Fibroblast of lung (primary cell): ENCODE measurements at regions not wholly inside any gene's neighbourhood (a gene's known extent, or its start where the extent isn't known, plus 50 kb on each side); places are given as distances from the start of the nearest gene placed in this dataset.

Source experiments
- DNase-seq, 2 donors: peaks; one replicate each; pipeline versions ENCODE4 v3.0.0 to v3.0.0-alpha.2; 2010; ENCODE audit warnings: low read depth in 2 of 2
- H2AFZ ChIP-seq: 2 replicates; pipeline ENCODE4 v1.5.1; 2012; ENCODE audit warnings: low read length, control low read depth, inconsistent platforms
- H3K27ac ChIP-seq: 2 replicates; pipeline ENCODE4 v1.5.1; 2011; ENCODE audit warnings: low read length, control low read depth; ENCODE audit not compliant: insufficient read depth
- H3K27me3 ChIP-seq: 2 replicates; pipeline ENCODE4 v1.5.1; 2011; ENCODE audit warnings: mild to moderate bottlenecking, low read length; ENCODE audit not compliant: control insufficient read depth, insufficient read depth
- H3K36me3 ChIP-seq: 2 replicates; pipeline ENCODE4 v1.5.1; 2011; ENCODE audit warnings: low read length; ENCODE audit not compliant: control insufficient read depth, insufficient read depth
- H3K4me1 ChIP-seq: 2 replicates; pipeline ENCODE4 v1.5.1; 2011; ENCODE audit warnings: low read length; ENCODE audit not compliant: control insufficient read depth, insufficient read depth; ENCODE audit errors: extremely low read depth
- H3K4me2 ChIP-seq: 2 replicates; pipeline ENCODE4 v1.5.1; 2011; ENCODE audit warnings: low read length, control low read depth; ENCODE audit not compliant: insufficient read depth; ENCODE audit errors: extremely low read depth
- H3K4me3 ChIP-seq, 4 experiments: fragments of 200-600 bp in 1 of 4; sonication (generic) in 1 of 4; replicated peaks in 1 of 4; 2 replicates each; pipeline ENCODE4 v1.5.1; 2011 to 2016; ENCODE audit warnings: low read length in 4 of 4, low read depth in 3 of 4, mild to moderate bottlenecking in 3 of 4, control low read depth in 2 of 4, inconsistent platforms in 1 of 4, mixed read lengths in 1 of 4; ENCODE audit not compliant: insufficient read depth in 1 of 4; ENCODE audit errors: control extremely low read depth in 1 of 4
- H3K79me2 ChIP-seq: 2 replicates; pipeline ENCODE4 v1.5.1; 2012; ENCODE audit warnings: mild to moderate bottlenecking, low read length, inconsistent platforms; ENCODE audit not compliant: control insufficient read depth, insufficient read depth
- H3K9ac ChIP-seq: 2 replicates; pipeline ENCODE4 v1.5.1; 2011; ENCODE audit warnings: mild to moderate bottlenecking, low read length, control low read depth; ENCODE audit not compliant: insufficient read depth
- H3K9me3 ChIP-seq: 2 replicates; pipeline ENCODE4 v1.5.1; 2012; ENCODE audit warnings: low read depth, low read length; ENCODE audit not compliant: control insufficient read depth, insufficient read depth
- H4K20me1 ChIP-seq: 2 replicates; pipeline ENCODE4 v1.5.1; 2011; ENCODE audit warnings: low read length; ENCODE audit not compliant: control insufficient read depth, insufficient read depth; ENCODE audit errors: extremely low read depth
- CTCF ChIP-seq, 2 donors: IDR thresholded peaks in 1 of 2; conservative IDR thresholded peaks in 1 of 2; 1 replicate in 1 of 2; 2 replicates in 1 of 2; pipeline ENCODE4 v1.5.1; 2011 to 2012; ENCODE audit warnings: low read length in 2 of 2, control low read depth in 1 of 2, inconsistent platforms in 1 of 2, low read depth in 1 of 2, mild to moderate bottlenecking in 1 of 2
- EZH2 ChIP-seq: IDR thresholded peaks from 2 replicates; pipeline ENCODE4 v1.5.1; 2012; ENCODE audit warnings: low read length, control low read depth, mild to moderate bottlenecking; ENCODE audit errors: missing control alignments

GRCh38 chr1:200464784-200465400, 55.1 kb upstream of the ZNF281 start:
- no peaks in the 10 kb centered on the region for H3K79me2 ChIP-seq
- H3K27me3 ChIP-seq: no peaks in the 10 kb centered on the region
- H3K4me2 ChIP-seq: no peak overlapping the region
- no peak for DNase-seq
- H2AFZ ChIP-seq: no peak overlapping the region
- no peak overlapping the region for H3K27ac ChIP-seq
- TF ChIP-seq EZH2: no peak
- TF ChIP-seq CTCF (conservative IDR thresholded peaks at IDR 0.05 in 1 of 2, IDR thresholded peaks at IDR 0.05 in 1 of 2; ENCODE audit: low read depth in 1 of 2, low read length in 2 of 2): no peak
- no peak overlapping the region for H3K4me3 ChIP-seq
- no peaks in the 10 kb centered on the region for H3K36me3 ChIP-seq
- no peaks in the 10 kb centered on the region for H4K20me1 ChIP-seq
- H3K9ac ChIP-seq: no peak overlapping the region
- no peaks in the 10 kb centered on the region for H3K9me3 ChIP-seq
- H3K4me1 ChIP-seq: no peaks in the 10 kb centered on the region
